ENCODE measurements at regions not wholly inside any gene's neighbourhood (a gene's known extent, or its start where the extent isn't known, plus 50 kb on each side); places are given as distances from the start of the nearest gene placed in this dataset.
"Not testable (repeated sequence)": the region's sequence is repeated elsewhere in the genome, so short reads cannot be mapped to it uniquely, and the experiment has no call there.

DNA sequence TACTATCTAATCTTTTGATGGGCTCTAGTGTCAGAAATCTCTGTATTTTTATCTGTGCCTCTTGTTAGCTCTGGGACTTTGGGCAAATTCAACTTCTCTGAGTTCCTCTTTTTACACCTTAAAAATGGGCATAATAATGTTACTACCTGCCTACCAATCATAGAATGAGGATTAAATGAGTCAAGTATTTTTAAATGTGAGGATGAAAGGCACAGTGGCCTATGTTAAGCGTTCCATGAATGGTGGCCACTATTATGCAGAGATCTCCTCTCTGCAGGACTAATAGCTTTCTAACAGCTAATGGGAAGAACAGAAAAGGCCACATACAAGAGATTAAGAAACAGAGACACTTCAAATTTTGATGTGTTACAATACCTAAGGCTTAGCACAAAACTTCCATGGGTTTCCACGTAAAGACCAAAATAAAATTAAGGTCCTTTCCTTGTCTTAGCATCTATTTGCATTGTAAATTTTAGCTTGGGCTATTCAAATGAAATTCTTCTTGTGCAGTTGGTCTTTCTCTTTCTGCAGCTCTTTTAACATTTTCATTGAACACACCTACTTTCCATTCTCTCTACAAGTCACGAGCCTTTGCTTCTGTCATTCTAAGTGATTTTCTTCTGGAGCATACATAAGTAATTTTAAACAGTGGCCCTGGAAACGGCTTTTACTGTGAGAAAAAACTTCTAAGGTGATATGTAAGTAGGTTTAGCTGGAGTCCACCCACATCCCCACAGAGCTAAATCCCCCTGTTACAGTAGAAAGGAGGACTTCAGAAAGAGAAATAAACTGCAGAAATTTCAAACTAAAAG is 117.9 kb upstream of the MED14 start:
- DNase-seq: no peak

DNA sequence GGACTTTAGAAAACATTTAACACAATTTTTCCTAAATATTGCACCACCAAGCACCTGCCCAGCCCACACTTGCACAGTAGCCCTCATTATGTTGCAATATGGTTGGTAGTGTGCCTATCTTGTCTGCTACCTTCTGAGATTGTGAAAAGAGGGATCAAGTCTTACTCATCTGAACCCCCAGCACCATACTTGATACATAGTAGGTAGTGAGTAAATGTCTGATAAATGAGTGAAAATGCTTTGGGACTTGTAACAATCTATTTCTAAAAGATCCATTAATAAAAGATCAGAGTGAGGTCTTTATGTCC is 118.4 kb upstream of the MED14 start:
- no peak for DNase-seq

DNA sequence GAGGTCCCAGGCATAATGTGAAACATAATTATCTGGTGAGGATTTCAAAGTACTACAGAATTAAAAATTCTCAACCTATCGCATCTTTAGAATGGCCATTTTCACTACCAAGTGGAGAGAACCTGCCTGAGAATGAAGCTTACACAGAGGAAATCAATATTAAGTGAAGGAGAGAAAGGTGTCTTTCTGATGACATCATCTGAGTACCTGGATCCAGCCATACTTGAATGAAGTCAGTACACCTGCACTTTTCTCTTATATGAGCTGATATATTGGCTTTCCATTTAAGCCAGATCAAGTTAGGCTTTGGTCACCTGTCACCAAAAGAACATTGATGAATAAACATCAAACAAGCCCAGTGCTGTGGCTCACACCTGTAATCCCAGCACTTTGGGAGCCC is 118.9 kb upstream of the MED14 start:
- no peak for DNase-seq

DNA sequence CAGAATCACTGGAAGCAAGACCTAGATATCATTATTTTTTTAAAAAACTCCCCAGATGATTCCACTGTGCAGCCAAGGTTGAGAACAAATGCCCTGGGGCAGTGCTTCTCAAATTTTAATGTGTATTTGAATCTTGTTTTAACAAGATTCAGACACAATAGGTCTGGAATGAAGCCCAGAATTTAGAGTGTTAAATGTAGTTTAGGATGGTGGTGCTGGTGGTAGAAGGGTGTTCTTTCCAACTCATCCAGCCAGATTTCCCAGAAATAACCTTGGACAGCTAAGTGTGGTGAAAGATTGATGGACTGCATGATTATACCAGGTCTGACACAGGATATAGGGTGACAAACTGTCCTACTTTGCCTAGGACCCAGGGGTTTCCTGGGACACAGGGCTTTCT is 120.1 kb upstream of the MED14 start:
- DNase-seq: no peak

DNA sequence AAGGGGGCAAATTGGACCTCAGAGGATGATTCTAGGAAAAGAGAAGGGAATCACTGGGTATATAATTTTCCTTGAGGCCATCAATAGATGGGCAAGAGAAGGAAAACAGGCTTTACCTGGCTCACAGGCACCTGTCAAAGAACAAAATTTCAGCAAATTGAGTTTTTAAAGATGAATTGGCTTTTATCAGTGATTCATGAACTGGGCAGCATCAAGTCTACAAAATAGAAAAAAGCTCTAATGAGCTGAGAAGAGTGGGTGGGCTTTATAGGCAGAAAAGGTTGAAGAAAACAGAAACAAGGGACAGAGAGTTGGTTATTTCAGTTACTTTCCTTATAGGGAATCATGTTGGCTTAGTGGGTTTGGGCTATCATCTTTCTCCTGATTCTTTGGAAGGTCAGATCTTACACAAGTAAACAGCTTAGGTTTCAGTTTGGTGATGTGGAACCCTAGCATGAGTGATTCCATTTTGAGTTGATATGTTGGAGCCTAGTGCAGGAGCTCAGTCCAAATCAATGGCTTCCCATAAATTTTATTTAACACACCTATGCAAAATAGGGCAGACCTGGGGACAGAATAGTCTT is 120.7 kb upstream of the MED14 start:
- no peak for DNase-seq

DNA sequence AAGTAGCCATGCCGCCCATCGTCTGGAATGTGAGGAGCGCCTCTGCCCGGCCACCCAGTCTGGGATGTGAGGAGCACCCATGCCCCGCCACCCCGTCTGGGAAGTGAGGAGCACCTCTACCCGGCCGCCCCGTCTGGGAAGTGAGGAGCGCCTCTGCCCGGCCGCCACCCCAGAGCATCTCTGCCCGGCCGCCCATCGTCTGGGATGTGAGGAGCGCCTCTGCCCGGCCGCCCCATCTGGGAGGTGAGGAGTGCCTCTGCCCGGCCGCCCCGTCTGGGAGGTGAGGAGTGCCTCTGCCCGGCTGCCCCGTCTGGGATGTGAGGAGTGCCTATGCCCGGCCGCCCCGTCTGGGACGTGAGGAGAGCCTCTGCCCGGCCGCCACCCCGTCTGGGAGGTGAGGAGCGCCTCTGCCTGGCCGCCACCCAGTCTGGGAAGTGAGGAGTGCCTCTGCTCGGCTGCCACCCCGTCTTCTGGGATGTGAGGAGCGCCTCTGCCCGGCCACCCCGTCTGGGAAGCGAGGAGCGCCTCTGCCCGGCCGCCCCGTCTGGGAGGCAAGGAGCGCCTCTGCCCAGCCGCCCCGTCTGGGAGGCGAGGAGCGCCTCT is 126.7 kb upstream of the MED14 start:
- not testable (repeated sequence) for DNase-seq

DNA sequence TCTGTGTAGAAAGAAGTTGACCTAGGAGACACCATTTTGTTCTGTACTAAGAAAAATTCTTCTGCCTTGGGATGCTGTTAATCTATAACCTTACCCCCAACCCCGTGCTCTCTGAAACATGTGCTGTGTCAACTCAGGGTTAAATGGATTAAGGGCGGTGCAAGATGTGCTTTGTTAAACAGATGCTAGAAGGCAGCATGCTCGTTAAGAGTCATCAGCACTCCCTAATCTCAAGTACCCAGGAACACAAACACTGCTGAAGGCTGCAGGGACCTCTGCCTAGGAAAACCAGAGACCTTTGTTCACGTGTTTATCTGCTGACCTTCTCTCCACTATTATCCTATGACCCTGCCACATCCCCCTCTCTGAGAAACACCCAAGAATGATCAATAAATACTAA is 127.9 kb upstream of the MED14 start:
- DNase-seq: not testable (repeated sequence)

DNA sequence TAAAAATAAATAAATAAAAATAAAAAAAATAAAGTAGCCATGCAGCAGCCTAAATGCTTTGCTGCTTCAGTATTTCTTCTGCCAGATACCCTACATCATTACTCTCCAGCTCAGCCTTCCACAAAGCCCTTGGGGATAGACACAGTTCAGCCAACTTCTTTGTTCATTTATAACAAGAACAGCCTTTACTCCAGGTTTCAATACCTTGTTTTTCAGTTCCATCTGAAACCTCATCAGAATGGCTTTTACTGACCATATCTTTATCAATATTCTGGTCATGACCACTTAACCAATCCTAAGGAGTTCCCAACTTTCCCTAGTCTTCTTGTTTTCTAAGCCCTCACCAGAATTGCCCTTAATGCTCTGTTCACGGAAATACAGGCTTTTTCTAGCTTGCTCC is 128.3 kb upstream of the MED14 start:
- DNase-seq: no peak

DNA sequence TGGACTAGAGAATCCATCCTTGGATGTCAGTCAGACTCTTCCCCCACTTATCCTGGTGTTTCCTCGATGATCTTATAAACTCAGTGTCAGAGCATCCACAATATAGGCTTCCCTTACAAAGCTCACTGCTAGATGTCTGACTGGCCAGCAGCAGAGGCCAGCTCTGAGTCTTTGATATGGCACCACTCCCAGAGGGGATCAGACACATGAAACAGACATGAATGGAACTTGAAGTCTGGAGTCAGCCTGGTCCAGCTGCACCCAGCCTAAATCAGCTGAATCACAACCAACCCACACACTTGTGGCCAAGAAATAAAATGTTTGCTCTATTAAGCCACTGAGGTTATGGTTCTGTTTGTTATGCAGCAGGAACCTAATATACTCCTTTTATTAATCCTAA is 129.6 kb upstream of the MED14 start:
- no peak for DNase-seq

DNA sequence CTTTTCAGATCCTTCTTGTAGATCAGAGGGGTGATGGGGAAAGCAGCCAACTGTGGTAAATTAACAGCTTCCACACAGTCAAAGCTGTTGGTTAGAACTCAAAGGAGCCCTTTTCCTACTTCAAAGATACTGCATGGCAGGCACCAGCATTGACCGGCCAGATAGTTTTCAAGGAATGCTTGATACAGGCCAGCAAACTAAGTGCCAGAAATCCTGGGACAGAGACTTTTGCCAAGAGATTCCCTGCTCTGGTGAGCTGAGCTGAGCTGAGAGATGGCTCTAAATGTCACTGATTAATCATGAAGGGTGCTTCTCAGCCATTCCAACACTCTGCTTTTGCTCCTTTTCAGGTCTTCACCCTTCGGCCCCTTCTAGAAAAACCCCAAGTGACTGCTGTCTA is 131.6 kb upstream of the MED14 start:
- DNase-seq: no peak

DNA sequence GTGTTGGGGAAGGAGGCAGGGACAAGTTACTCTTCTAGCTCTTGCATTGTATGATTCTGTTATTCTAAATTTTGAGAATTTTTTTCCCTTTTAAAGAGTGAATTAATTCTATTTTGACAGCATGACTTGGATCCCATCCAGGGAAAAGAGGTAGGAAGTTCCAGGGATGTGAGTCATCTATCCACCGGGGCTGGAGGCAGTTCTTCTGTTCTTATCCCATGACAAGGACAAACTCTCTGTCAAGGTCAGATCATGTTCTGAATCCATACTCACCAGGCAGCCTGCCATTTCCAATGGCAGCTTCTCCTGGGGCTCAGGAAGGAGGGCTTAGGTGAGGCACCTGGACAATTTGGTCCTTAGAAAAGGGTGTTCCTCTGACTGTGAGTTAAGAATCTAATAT is 132.0 kb upstream of the MED14 start:
- DNase-seq: no peak

DNA sequence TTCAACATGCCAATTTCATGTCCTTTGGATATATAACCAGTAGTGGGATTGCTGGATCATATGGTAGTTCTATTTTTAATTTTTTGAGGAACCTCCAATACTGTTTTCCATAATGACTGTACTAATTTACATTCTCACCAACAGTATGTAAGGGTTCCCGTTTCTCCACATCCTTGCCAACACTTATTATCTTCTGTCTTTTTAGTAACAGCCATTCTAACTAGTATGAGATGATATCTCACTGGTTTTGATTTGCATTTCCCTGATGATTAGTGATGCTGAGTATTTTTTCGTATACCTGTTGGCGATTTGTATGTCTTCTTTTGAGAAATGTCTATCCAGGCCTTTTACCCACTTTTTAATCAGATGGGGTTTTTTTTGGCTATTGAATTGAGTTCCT is 133.5 kb upstream of the MED14 start:
- DNase-seq: no peak

DNA sequence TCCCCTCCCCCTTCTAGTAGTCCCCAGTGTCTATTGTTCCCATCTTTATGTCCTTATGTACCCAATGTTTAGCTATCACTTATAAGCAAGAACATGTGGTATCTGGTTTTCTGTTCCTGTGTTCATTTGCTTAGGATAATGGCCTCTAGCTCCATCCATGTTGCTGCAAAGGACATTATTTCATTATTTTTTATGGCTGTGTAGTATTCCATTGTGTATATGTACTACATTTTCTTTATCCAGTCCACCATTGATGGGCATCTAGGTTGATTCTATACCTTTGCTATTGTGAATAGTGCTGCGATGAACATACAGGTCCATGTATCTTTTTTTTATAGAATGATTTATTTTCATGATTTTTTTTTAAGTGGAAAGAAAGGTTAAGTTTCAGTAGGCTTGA is 135.6 kb upstream of the MED14 start:
- DNase-seq: not testable (repeated sequence)

DNA sequence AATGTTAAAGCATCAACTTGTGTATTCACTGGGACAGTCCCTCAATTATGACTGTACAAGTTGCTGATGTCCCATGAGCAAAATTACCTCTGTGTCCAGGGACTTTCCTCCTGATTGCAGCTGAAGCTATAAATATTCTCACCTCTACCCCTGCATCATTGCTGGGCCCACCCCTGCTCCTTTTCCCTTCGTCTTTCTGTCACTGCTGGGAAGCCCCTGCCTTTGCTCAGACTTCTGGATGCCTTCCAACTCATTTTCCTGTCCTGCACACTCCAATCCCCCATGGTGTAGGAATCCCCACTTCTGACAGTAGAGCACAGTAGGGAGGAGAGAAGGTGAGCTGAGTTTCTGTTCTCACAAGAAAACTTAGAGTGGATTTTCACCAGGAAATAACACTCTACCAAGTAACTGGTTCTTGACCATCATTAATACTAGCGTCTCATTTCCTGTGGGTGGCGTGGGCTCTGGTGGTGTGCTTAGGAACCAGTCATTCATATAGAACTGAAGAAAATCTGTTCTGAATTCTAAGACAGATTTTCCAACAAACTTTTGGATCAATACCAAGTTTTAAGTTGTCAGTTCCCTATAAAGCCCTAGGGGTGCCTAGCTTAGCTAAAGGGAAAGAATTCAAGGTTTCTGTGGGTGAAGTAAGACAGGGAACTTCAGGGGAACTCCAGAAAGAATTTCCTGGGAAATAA is 136.2 kb upstream of the MED14 start:
- DNase-seq: no peak

DNA sequence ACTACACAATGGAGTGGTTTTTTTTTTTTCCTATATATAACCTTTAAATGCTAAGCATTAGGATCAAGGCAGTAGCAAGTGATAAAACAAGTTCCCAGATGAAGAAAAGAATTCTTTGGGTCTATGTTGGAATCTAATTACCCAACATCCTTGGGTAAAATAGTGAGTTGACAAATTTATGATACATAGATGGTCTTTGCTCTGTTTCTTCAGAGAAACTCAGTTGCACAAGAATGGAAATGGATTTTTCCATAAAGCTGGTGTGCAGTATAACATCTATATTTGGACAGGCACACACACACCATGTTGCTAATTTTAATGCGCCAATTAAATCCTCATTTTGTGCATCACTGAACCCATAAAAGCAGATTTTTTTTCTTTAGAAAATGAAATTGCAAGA is 137.0 kb upstream of the MED14 start:
- DNase-seq: no peak

DNA sequence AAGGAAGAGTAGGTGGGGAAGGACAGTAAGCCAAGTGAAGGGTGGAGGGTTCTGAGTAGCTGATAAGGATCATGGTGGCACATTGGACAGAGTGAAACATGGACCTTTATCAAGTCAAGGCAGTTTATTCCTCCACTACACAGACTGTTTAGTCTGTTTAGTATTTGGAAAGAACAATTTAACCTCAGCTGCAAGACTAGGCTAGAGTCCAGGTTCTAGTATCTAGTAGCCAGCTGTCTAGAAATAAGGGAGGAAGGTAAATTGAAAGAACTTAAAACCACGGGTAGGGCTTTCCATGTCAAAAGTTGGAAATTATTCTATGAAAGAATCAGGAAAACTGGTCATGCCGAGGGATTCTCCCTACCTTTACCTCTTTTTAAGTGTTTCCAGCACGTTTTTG is 140.1 kb upstream of the MED14 start:
- no peak for DNase-seq

DNA sequence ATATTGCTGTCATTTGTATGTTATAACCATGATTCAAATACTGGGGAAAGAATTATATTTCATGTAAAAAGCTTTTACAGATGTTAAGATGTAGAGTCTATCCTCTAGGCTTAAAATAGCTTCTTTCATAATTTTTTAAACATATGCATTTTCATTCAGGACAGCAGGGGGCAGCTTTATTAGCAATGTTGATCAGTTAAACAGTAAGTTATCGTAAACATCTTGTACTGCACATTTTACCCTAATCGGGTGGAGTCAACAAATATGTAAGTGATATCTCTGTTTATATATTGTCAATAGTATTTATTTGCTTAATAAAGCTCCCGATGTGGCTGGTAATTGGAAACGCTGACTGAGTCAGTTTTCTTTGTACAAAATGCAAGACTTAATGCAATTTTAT is 142.5 kb upstream of the MED14 start:
- DNase-seq: no peak

DNA sequence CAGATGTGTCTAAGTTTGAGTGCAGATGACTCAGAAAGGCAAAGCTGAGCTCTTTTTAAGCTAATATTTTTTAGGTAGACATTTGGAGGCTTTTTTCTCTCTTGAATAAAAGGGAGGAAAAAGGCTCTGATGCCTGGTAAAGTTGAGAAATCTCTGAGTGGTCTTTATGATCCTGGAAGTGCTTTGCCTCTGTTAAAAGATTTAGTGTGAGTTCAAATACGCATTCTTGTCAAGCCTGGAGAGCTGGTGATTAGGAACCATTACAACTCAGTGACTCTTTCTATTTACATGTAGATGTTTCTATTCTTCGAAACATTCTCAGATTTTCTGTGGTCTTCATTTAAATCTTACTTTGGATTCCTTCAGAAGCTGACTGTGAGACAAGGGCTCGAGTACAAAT is 143.4 kb upstream of the MED14 start:
- DNase-seq: no peak

DNA sequence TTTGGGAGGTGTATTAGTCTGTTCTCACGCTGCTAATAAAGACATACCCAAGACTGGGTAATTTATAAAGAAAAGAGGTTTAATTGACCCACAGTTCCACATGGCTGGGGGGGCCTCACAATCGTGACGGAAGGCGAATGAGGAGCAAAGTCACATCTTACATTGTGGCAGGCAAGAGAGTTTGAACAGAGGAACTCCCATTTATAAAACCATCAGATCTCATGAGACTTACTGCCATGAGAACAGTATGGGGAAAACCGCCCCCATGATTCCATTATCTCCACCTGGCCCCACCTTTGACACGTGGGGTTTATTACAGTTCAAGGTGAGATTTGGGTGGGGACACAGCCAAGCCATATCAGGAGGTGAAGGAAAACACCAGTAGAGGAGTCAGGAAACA is 143.8 kb upstream of the MED14 start:
- not testable (repeated sequence) for DNase-seq

DNA sequence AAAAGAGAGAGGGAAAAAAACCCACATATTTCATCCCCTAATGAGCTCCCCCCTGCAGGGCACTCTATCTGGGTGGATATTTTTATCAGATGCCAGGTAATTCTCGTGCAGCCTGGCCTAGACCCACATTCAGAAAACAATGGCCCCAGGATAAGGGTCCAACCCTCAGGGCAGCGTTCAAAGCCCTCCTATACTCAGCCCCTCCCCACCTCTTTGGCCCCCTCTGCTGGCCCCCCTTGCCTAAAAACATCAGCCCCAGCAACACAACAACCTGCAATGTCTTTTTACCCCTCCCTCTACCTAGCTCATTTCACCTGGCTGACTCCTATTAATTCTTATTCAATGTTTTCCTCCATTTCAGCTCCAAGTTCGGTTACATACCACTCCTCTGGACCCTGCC is 145.4 kb upstream of the MED14 start:
- DNase-seq: no peak

DNA sequence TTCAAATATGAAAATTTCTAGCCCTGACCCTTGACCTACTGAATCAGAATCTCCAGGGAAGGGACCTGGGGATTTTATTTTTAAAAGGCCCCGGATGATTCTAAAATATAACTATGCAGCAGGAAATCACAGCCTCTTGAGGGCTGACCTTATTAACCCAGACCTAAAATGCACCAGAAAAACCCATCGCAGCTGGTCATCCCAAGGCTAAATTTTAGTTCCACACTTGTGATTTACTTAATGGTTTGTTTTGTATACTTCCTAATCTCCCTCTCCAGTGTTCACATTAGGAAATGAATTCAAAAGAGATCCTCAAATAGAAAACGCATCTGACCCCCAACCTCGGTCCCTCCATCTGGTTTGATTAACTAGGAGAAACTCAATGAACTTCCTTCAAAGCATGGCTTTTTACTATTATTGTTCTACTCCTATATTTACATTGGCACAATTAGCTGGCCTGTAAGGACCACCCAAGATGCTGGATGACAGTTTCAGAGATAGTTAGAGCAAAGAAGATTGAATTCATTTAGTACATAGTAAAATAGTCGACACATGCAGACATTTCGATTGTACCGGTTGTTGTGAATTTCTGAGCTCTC is 147.8 kb upstream of the MED14 start:
- no peak for DNase-seq

DNA sequence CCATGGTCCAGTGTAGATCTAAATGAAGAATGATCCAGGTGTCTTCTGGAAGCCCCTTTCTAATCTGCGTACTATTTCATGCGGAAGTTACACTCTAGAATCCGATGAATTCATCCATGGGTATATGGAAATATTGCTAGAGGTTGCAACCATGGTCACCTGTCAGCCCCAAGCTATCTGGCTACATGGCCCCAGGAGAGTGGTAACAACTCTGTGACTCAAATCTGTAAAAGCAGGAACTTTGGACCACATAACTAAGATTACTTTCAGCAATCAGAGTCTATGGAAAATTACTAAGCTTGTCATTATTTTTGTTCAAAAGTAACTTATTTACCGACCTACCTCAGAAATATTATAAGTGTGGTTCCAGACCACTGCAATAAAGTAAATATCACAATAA is 150.6 kb upstream of the MED14 start:
- no peak for DNase-seq

DNA sequence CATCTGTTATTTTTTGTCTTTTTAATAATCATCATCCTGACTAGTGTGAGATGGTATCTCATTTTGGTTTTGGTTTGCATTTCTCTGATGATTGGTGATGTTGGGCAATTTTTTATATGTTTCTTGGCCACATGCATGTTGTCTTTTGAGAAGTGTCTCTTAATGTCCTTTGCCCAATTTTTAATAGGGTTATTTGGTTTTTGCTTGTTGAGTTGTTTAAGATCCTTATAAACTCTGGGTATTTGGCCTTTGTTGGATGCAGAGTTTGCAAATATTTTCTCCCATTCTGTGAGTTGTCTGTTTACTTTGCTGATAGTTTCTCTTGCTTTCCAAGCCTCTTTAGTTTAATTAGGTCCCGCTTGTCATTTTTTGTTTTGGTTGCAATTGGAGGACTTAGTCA is 152.1 kb upstream of the MED14 start:
- no peak for DNase-seq

DNA sequence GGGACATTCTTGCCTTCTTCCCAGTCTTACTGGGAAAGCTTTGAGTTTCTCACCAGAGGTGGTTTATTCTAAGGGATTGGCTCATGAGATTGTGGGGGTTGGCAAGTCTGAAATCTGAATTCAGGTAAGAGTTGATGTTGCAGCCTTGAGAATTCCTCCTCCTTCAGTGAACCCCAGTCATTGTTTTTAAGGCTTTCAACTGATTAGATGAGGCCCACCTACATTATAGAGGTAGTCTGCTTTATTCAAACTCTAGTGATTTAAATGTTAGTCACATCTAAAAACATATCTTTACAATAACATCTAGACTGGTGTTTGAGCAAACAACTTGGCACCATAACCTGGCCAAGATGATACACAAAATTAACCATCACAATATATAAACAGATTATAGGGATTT is 156.5 kb upstream of the MED14 start:
- no peak for DNase-seq
